IPS-11a (cell line): ENCODE measurements at regions not wholly inside any gene's neighbourhood (a gene's known extent, or its start where the extent isn't known, plus 50 kb on each side); places are given as distances from the start of the nearest gene placed in this dataset.

Experiments
- H3K4me3 ChIP-seq: one replicate; pipeline ENCODE4 v1.5.1; 2013; ENCODE audit warnings: low read depth, low read length, control low read depth

DNA sequence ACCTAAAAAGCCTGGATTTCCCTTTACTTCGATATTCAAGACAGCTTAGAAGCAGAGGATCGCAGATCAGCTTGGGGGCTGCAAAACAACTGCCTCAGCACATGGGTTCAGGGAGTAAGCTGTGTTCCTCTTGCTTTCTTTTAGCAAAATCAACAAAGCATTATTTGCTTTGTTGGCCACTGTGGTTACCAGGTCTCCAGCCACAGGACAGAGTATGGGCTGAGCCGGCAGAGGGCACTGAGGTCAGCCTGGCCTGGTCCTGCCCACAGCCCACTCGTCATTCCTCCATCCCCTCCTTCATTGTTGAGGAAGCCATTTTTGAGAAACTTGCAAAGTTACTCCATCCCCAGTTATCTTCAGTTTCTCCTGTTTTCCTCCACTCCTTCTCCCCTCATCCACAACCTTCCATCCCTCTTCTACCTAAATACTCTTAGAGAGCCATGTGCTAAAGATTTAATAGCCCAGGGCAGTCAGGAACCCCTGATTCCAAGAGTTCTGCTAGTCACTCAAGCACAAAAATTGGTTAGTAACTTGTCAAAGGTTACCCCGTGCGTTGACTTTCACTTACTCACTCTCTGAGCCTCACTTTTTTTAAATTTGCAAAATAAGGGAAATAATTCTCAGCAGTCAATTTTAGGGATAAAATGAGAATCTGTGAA, 60.0 kb upstream of the HES1 start:
- H3K4me3 ChIP-seq, result no peak overlapping the region

DNA sequence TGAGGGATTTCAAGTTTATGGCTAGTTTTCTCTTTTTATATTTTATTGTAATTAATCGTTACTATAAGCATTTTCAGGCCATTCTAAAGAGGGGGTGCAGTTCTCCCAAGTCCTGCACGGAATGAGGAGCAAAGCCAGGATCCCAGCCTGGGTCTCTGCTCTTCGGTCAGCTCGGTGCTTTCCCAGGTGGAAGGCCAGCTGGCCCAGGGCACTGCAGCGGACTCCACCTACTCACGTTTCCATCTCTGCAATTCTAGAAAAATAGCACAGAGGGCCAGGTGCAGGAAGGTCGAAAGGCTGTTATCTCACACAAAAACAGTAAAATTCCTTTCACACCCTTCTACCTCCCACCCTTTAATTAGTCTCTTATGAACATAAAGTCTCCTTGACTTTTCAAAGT, 59.5 kb upstream of the HES1 start:
- no peak overlapping the region for H3K4me3 ChIP-seq

DNA sequence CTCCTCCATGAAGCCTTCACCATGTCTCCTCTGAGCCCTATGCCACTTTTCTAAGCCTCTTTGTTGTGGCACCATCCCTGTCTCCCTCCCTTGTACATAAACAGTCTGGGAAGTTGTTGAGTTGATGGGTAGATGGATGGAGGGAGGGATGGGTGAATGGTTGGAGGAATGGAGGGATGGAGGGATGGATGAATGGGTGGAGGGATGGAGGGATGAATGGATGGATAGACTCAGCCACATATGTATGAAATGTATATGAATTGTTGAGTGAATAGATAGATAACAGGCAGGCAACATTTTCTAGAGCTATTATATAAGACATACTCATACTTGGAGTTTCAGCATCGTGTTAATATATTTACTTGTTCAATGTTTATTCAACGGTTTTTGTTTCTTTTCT, 58.3 kb upstream of the HES1 start:
- no peak overlapping the region for H3K4me3 ChIP-seq

DNA sequence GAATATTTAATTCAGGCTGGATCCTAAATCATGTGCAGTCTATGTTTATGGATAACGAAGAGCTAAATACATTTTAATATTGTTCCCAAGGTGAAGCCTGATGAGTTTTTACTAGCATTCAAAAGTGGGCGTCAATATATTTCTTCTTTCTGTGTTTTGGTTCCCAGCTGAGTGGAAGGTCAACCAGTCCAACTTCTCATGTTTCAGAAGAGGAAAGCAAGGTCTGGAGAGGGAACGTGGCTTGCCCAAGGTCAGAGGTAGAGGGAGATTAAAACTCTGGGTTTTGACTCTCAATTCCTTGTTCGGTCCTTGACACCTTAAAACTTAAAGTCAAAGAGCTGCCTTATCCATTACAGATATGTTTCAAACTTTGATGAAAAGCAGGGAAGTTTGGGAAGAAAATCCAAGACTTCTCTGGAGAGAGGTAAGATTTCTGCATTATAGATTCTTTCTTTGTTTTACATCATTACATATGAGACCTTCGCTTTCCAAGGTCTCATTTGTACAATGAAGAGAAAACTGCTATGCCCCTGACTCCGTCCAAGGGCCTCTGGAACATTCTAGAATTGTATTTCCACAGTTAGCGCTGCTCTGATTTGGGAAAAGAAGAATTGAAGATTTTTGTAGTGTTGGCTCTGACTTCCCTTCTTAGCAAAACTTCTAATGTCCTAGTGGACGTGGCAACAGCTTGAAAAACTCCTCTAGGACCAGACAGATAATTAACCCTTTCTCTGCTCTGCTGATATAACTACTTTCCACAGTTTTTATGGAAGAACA, 57.7 kb upstream of the HES1 start:
- no peak overlapping the region for H3K4me3 ChIP-seq

DNA sequence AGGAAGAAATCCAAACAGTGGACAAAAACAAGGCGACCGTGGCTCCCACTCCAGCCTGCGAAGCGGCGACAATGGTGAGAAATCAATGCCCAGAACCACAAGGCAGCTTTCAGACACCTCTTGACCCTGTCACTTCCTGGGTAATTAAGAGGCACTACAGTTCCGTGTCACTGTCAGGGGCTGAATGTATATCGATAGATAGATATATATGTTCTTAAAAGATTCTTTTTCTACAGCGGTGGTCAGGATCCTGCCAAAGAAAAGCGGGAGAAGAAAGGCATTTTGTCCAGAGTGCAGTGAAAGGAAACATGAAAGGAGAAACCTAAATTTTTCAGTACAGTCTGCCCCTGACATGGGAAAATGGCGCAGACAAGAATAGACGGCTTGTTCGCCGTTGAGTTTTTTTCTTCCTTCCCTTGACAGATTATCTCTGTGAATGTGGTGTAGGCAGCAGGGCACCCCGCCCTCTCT, 56.2 kb upstream of the HES1 start:
- H3K4me3 ChIP-seq, result no peak overlapping the region

- H3K4me3 ChIP-seq, result no peak overlapping the region
Observed at GRCh38 chr3:194080436-194080835, 55.5 kb upstream of the HES1 start.

- H3K4me3 ChIP-seq, result no peak overlapping the region
Observed at GRCh38 chr3:194080913-194081800, 54.8 kb upstream of the HES1 start.

DNA sequence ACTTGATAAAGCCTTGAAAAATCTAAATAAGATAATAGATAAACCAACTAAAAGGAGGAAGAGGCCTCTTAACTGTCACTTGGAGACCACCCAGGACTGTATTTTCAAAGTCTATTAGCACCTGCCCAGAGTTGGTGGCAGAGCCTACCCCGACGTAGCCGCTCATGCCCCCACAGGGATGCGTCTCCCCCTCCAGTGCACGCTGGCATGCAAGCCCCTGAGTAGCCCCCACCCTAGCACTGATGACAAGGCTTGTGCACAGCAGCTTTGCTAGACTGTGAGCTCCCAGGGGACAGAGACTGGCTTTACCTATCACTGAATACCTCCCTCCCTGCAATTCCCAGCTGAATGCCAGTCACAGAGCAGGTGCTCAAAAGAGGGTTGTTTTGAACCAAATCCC, 54.1 kb upstream of the HES1 start:
- H3K4me3 ChIP-seq, result no peak overlapping the region

- H3K4me3 ChIP-seq, result no peak overlapping the region
Observed at GRCh38 chr3:194082743-194083636, 53.0 kb upstream of the HES1 start.

DNA sequence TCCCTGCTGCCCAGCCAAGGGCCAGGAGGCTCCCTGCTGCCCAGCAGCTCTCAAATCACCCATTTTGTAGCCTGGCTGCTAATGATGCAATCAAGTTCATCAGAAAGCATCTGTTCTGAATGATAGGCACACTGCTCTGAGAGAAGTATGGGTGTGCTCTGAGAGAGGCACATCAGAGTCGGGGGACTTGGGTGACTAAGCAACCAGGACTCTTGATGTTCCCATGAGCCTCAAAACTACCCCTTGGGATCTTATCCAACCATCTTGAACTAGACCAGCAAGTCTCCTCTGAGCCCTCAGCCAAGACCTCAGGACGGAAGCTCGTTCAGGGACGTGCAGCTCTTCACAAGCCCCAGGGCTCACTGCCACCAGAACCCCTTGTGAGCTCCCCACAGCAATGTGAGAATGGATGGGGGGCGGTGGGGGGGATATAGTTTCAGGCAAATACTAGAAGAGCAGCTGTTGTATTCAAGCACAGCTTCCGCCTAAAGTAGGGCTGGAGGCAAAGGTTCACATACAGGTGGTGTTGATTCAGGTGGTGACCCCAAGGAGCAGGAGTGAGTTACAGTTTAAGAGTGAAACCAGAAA, 52.2 kb upstream of the HES1 start:
- H3K4me3 ChIP-seq, result no peak overlapping the region

- H3K4me3 ChIP-seq, result no peak overlapping the region
Observed at GRCh38 chr3:194084284-194084683, 51.7 kb upstream of the HES1 start.
